Prostate gland (tissue), 2 donors: ENCODE measurements at regions not wholly inside any gene's neighbourhood (a gene's known extent, or its start where the extent isn't known, plus 50 kb on each side); places are given as distances from the start of the nearest gene placed in this dataset.

Source experiments
- CTCF ChIP-seq, 4 experiments: fragments of 200-600 bp in 2 of 4; fragments of 450-650 bp in 2 of 4; sonication (generic) in 2 of 4; IDR thresholded peaks; 1 replicate in 3 of 4; 2 replicates in 1 of 4; pipeline ENCODE4 v1.5.1; 2016 to 2019; ENCODE audit warnings: antibody characterized with exemption in 4 of 4, mild to moderate bottlenecking in 2 of 4, moderate library complexity in 2 of 4
- POLR2A ChIP-seq: fragments of 450-650 bp; IDR thresholded peaks from one replicate; pipeline ENCODE4 v1.6.1; 2016; ENCODE audit warnings: antibody characterized with exemption, mild to moderate bottlenecking
- POLR2AphosphoS5 ChIP-seq: sonication (generic); formaldehyde crosslinking; IDR thresholded peaks from one replicate; pipeline ENCODE4 v1.6.1; 2017; ENCODE audit warnings: antibody characterized with exemption

GRCh38 chr4:64781737-64782326 lies 372.6 kb upstream of the TECRL start:
- TF ChIP-seq POLR2A = no peak
- peak; percentile 17 to 57 (median 42) for TF ChIP-seq CTCF (IDR thresholded peaks at IDR 0.05)
- no peak for TF ChIP-seq POLR2AphosphoS5
